ENCODE measurements at regions not wholly inside any gene's neighbourhood (a gene's known extent, or its start where the extent isn't known, plus 50 kb on each side); places are given as distances from the start of the nearest gene placed in this dataset.

GRCh38 chr2:102085238-102085637 lies 57.3 kb upstream of the IL1R1 start:
- TF ChIP-seq POLR2A (IDR thresholded peaks at IDR 0.05) (no peak), CTCF (IDR thresholded peaks at IDR 0.05) (no peak)
